GM12878 (cell line): ENCODE measurements at regions not wholly inside any gene's neighbourhood (a gene's known extent, or its start where the extent isn't known, plus 50 kb on each side); places are given as distances from the start of the nearest gene placed in this dataset.

Experiments
- ATAC-seq: fragments of 200-7000 bp; cut with Tn5 transposase; 3 replicates; pipeline ENCODE4 v1.9.1; 2020; ENCODE audit warnings: mild to moderate bottlenecking, moderate library complexity
- BruUV-seq: library from RNA; stranded (reverse); fragments of 400-500 nt; replicated peaks from 2 replicates; lab custom pipeline; 2021; lab: Mats Ljungman, UMichigan
- CTCF ChIA-PET: fragments of 300-600 bp; sonication (Branson Sonifier 250); formaldehyde crosslinking; extraction: SDS; loops from one replicate; lab custom pipeline; 2021; ENCODE audit warnings: inconsistent platforms; lab: Yijun Ruan, JAX
- POLR2A ChIA-PET: fragments of 350-600 bp; formaldehyde crosslinking; extraction: SDS; loops from one replicate; lab custom pipeline; 2021; ENCODE audit warnings: inconsistent platforms; lab: Charles Lee
- RAD21 ChIA-PET: fragments of 300-600 bp; sonication (Branson Sonifier 250); formaldehyde crosslinking; loops from one replicate; lab custom pipeline; 2023; ENCODE audit warnings: antibody characterized with exemption; ENCODE audit not compliant: unreplicated experiment; lab: Charles Lee
- SMC1A ChIA-PET: fragments of 300-600 bp; sonication (Branson Sonifier 250); formaldehyde crosslinking; loops from one replicate; lab custom pipeline; 2023; ENCODE audit not compliant: unreplicated experiment, uncharacterized antibody; lab: Charles Lee
- DNase-seq: peaks from one replicate; pipeline ENCODE4 v3.0.0-alpha.2; 2011; ENCODE audit warnings: low read depth, low spot score
- FAIRE-seq: peaks from 3 replicates; lab custom pipeline; 2011; peaks lifted over from hg19 to GRCh38; lab: Jason Lieb, UNC
- H2AFZ ChIP-seq: 2 replicates; pipeline ENCODE4 v1.6.0; 2011; ENCODE audit warnings: low read depth, low read length, control low read depth; ENCODE audit not compliant: control insufficient read depth
- H3K27ac ChIP-seq: 2 replicates; pipeline ENCODE4 v1.5.1; 2011; ENCODE audit warnings: control low read depth; ENCODE audit not compliant: control insufficient read depth, insufficient read depth
- H3K27me3 ChIP-seq, 2 experiments: replicated peaks in 1 of 2; 2 replicates each; pipeline versions ENCODE4 v1.6.0 to v1.6.1; 2011; ENCODE audit warnings: low read length in 1 of 2; ENCODE audit not compliant: control insufficient read depth in 2 of 2, insufficient read depth in 2 of 2
- H3K36me3 ChIP-seq, 2 experiments: 2 replicates each; pipeline ENCODE4 v1.5.1; 2011; ENCODE audit warnings: low read length in 1 of 2; ENCODE audit not compliant: control insufficient read depth in 2 of 2, insufficient read depth in 2 of 2
- H3K4me1 ChIP-seq: 2 replicates; pipeline ENCODE4 v1.6.1; 2011; ENCODE audit warnings: mild to moderate bottlenecking, low read length, moderate library complexity, mixed read lengths; ENCODE audit not compliant: control insufficient read depth, insufficient read depth
- H3K4me2 ChIP-seq: 2 replicates; pipeline ENCODE4 v1.6.0; 2011; ENCODE audit warnings: control low read depth; ENCODE audit not compliant: control insufficient read depth, insufficient read depth
- H3K4me3 ChIP-seq: fragments of 200-600 bp; sonication (generic); 2 replicates; pipeline ENCODE4 v1.5.1; 2016
- H3K79me2 ChIP-seq: 2 replicates; pipeline ENCODE4 v1.6.0; 2011; ENCODE audit warnings: low read length; ENCODE audit not compliant: control insufficient read depth, insufficient read depth
- H3K9ac ChIP-seq: 2 replicates; pipeline ENCODE4 v1.8.0; 2011; ENCODE audit warnings: low read length, control low read depth, mixed read lengths; ENCODE audit not compliant: control insufficient read depth, insufficient read depth
- H3K9me3 ChIP-seq: replicated peaks from 3 replicates; pipeline ENCODE4 v1.5.1; 2011; ENCODE audit warnings: mild to moderate bottlenecking, low read length; ENCODE audit not compliant: control insufficient read depth, insufficient read depth
- H4K20me1 ChIP-seq: 2 replicates; pipeline ENCODE4 v1.6.0; 2011; ENCODE audit not compliant: control insufficient read depth, insufficient read depth
- CEBPB ChIP-seq, 2 experiments: fragments of 150-350 bp in 1 of 2; IDR thresholded peaks; 2 replicates each; pipeline ENCODE4 v1.6.1; 2012 to 2014; ENCODE audit warnings: low read depth in 2 of 2, low read length in 2 of 2, borderline replicate concordance in 1 of 2, inconsistent platforms in 1 of 2
- CTCF ChIP-seq, 3 experiments: IDR thresholded peaks in 2 of 3; conservative IDR thresholded peaks in 1 of 3; 2 replicates each; pipeline ENCODE4 v1.5.1; 2011; ENCODE audit warnings: low read depth in 3 of 3, low read length in 3 of 3, mild to moderate bottlenecking in 3 of 3, control low read depth in 2 of 3, moderate library complexity in 2 of 3, inconsistent platforms in 1 of 3, mixed read lengths in 1 of 3; ENCODE audit not compliant: control insufficient read depth in 2 of 3, insufficient read depth in 1 of 3; ENCODE audit errors: extremely low read depth in 1 of 3
- IKZF2 ChIP-seq, 2 experiments: fragments of 450-650 bp; IDR thresholded peaks; 2 replicates each; pipeline ENCODE4 v1.6.1; 2017; ENCODE audit warnings: mild to moderate bottlenecking in 2 of 2, moderate library complexity in 2 of 2
- MEF2A ChIP-seq: IDR thresholded peaks from 2 replicates; pipeline ENCODE4 v1.6.1; 2011; ENCODE audit warnings: low read depth, mild to moderate bottlenecking, low read length, moderate library complexity; ENCODE audit not compliant: insufficient read depth
- MTA2 ChIP-seq: fragments of 450-650 bp; IDR thresholded peaks from 2 replicates; pipeline ENCODE4 v1.6.1; 2016; ENCODE audit warnings: low read depth, mild to moderate bottlenecking, moderate library complexity
- NR2C1 ChIP-seq: fragments of 450-650 bp; IDR thresholded peaks from 2 replicates; pipeline ENCODE4 v1.6.1; 2017; ENCODE audit warnings: antibody characterized with exemption, mild to moderate bottlenecking, moderate library complexity
- PAX5 ChIP-seq: IDR thresholded peaks from 2 replicates; pipeline ENCODE4 v1.6.1; 2011; ENCODE audit warnings: low read depth, low read length, borderline replicate concordance
- RAD21 ChIP-seq: IDR thresholded peaks from 2 replicates; pipeline ENCODE4 v1.6.1; 2011; ENCODE audit warnings: mild to moderate bottlenecking, low read depth, low read length, moderate library complexity; ENCODE audit not compliant: insufficient read depth
- SMC3 ChIP-seq: IDR thresholded peaks from 2 replicates; pipeline ENCODE4 v1.6.1; 2011; ENCODE audit warnings: low read length, improper control_type of control experiment, borderline replicate concordance
- SRF ChIP-seq, 2 experiments: IDR thresholded peaks; 2 replicates each; pipeline ENCODE4 v1.6.1; 2011; ENCODE audit warnings: low read depth in 2 of 2, low read length in 2 of 2, mild to moderate bottlenecking in 1 of 2, moderate library complexity in 1 of 2
- SUPT20H ChIP-seq: IDR thresholded peaks from 2 replicates; pipeline ENCODE4 v1.6.1; 2011; ENCODE audit warnings: low read depth, mild to moderate bottlenecking, low read length, moderate library complexity, borderline replicate concordance; ENCODE audit not compliant: control insufficient read depth
- ZNF217 ChIP-seq: fragments of 450-650 bp; IDR thresholded peaks from 2 replicates; pipeline ENCODE4 v1.6.1; 2017; ENCODE audit warnings: antibody characterized with exemption, mild to moderate bottlenecking
- WGBS: methylation state at CpG from one replicate; pipeline ENCODE4 v1.1.6; 2016; ENCODE audit warnings: low lambda C conversion rate; ENCODE audit not compliant: insufficient replicate concordance, insufficient coverage; ENCODE audit errors: missing lambda C conversion rate; 5-methylcytosine and 5-hydroxymethylcytosine counted together
- in situ Hi-C: fragments of 300-500 bp; cut with MboI; formaldehyde crosslinking; loops from 9 replicates; pipeline ENCODE4 v1.14.3; 2018; ENCODE audit warnings: mixed read lengths
- intact Hi-C: fragments of 100-400 bp; cut with micrococcal nuclease; formaldehyde crosslinking; loops from one replicate; pipeline ENCODE4 v1.14.2; 2022; ENCODE audit not compliant: unreplicated experiment

- no peak overlapping the region for H3K4me3 ChIP-seq
- ChIA-PET CTCF (interaction anchor here (1.6 kb wide), 1 partner anchor 225 kb away, joined by 14 read pairs; no protein-coding TSS in a partner anchor), RAD21 (interaction anchor here (1.8 kb wide), 1 partner anchor 225 kb away, joined by 9 read pairs; no protein-coding TSS in a partner anchor), SMC1A (interaction anchor here (1.1 to 1.2 kb wide), 2 partner anchors 10 to 225 kb away, joined by 3 to 6 read pairs; no protein-coding TSS in a partner anchor), POLR2A (no interaction called here)
- H3K36me3 ChIP-seq, result no peaks in the 10 kb centered on the region
- ATAC-seq (peak; percentile 51; the same call in 1 of the 3 replicates), FAIRE-seq (no peak), DNase-seq (no peak)
- intact Hi-C loops, result loop anchor here (1.0 kb wide), 1 partner anchor 226 kb away; no protein-coding TSS in a partner anchor
- BruUV-seq, result no TSS peak
- no peaks in the 10 kb centered on the region for H3K9me3 ChIP-seq
- H3K27ac ChIP-seq, result no peak overlapping the region
- H3K4me1 ChIP-seq, result no peaks in the 10 kb centered on the region
- no peak for TF ChIP-seq IKZF2 (IDR thresholded peaks at IDR 0.05)
- no peak for TF ChIP-seq SUPT20H
- TF ChIP-seq SRF (IDR thresholded peaks at IDR 0.05; ENCODE audit: low read depth in 2 of 2, low read length in 2 of 2), result no peak
- no peak for TF ChIP-seq CEBPB (IDR thresholded peaks at IDR 0.05; ENCODE audit: borderline replicate concordance in 1 of 2, low read depth in 2 of 2, low read length in 2 of 2)
- no peak for TF ChIP-seq MEF2A
- TF ChIP-seq ZNF217, result no peak
- TF ChIP-seq RAD21, result peak; percentile 16; the same call in 1 of the 2 replicates
- TF ChIP-seq NR2C1, result no peak
- TF ChIP-seq MTA2, result no peak
- TF ChIP-seq PAX5, result no peak
- TF ChIP-seq CTCF (IDR thresholded peaks at IDR 0.05 in 2 of 3, conservative IDR thresholded peaks at IDR 0.05 in 1 of 3; ENCODE audit: control insufficient read depth in 2 of 3, extremely low read depth in 1 of 3, insufficient read depth in 1 of 3, low read depth in 3 of 3, low read length in 3 of 3), result peak; percentile 24 to 40 (median 29); a peak in 4 of 6 replicates
- peak; percentile 29; the same call in 1 of the 2 replicates for TF ChIP-seq SMC3
- H4K20me1 ChIP-seq, result no peaks in the 10 kb centered on the region; the same call in 1 of the 2 replicates
- H3K9ac ChIP-seq, result no peak overlapping the region
- no peak overlapping the region for H2AFZ ChIP-seq
- WGBS, result 16% methylated on average over 5 of the region's 5 CpGs
- H3K27me3 ChIP-seq, result 0 out of 4 replicates have a peak, but pooled peaks cover 0 to 2% of the 10 kb centered on the region in 2 experiments
- no peaks in the 10 kb centered on the region for H3K79me2 ChIP-seq
- H3K4me2 ChIP-seq, result no peak overlapping the region
- in situ Hi-C loops, result no loop called here
These were observed 110.4 kb upstream of the LIFR start for GRCh38 chr5:38666668-38667498.
